OCI-LY7 (cell line): ENCODE measurements at regions not wholly inside any gene's neighbourhood (a gene's known extent, or its start where the extent isn't known, plus 50 kb on each side); places are given as distances from the start of the nearest gene placed in this dataset.

Experiments used
- BruUV-seq: library from RNA; stranded (reverse); fragments of 400-500 nt; replicated peaks from 2 replicates; lab custom pipeline; 2021; lab: Mats Ljungman, UMichigan
- CTCF ChIA-PET: fragments of 300-600 bp; sonication (Branson Sonifier 250); formaldehyde crosslinking; loops from one replicate; lab custom pipeline; 2022; ENCODE audit warnings: antibody characterized with exemption; ENCODE audit not compliant: unreplicated experiment; lab: Charles Lee
- POLR2A ChIA-PET: fragments of 300-600 bp; sonication (Branson Sonifier 250); formaldehyde crosslinking; loops from one replicate; lab custom pipeline; 2022; ENCODE audit warnings: antibody characterized with exemption; lab: Charles Lee
- DNase-seq: peaks from one replicate; pipeline ENCODE4 v3.0.0-alpha.2; 2015; ENCODE audit warnings: low spot score
- H2AFZ ChIP-seq: fragments of 200-600 bp; sonication (generic), shearing (Covaris generic); 2 replicates; pipeline ENCODE4 v1.6.1; 2014; ENCODE audit warnings: mild to moderate bottlenecking, antibody characterized with exemption, low read length, moderate library complexity
- H3K27ac ChIP-seq: fragments of 200-600 bp; sonication (generic); 2 replicates; pipeline ENCODE4 v1.5.1; 2014; ENCODE audit warnings: mixed run types, low read depth, mild to moderate bottlenecking, moderate library complexity, low read length, inconsistent platforms; ENCODE audit not compliant: poor library complexity, severe bottlenecking
- H3K36me3 ChIP-seq: fragments of 200-600 bp; sonication (generic); 2 replicates; pipeline ENCODE4 v1.6.1; 2014; ENCODE audit warnings: mild to moderate bottlenecking, antibody characterized with exemption, low read length, moderate library complexity, mixed read lengths; ENCODE audit not compliant: insufficient read depth
- H3K4me1 ChIP-seq: fragments of 200-600 bp; sonication (generic); 2 replicates; pipeline ENCODE4 v1.5.1; 2014; ENCODE audit warnings: mild to moderate bottlenecking, low read length; ENCODE audit not compliant: insufficient read depth, poor library complexity, severe bottlenecking
- H3K4me2 ChIP-seq: fragments of 200-600 bp; sonication (generic); 2 replicates; pipeline ENCODE4 v1.6.1; 2014; ENCODE audit warnings: mild to moderate bottlenecking, low read length
- H3K4me3 ChIP-seq: fragments of 200-600 bp; sonication (generic); 2 replicates; pipeline ENCODE4 v1.5.1; 2014; ENCODE audit warnings: mild to moderate bottlenecking, low read depth, low read length; ENCODE audit not compliant: poor library complexity, severe bottlenecking
- H3K79me2 ChIP-seq: fragments of 200-600 bp; sonication (generic); 2 replicates; pipeline ENCODE4 v1.6.1; 2016; ENCODE audit warnings: low read depth, mild to moderate bottlenecking, low read length, moderate library complexity, mixed read lengths; ENCODE audit not compliant: insufficient read depth
- H3K9me2 ChIP-seq: fragments of 200-600 bp; sonication (generic); 2 replicates; pipeline ENCODE4 v1.6.1; 2016; ENCODE audit warnings: mild to moderate bottlenecking, low read length, mixed read lengths; ENCODE audit not compliant: insufficient read depth
- H3K9me3 ChIP-seq: fragments of 200-600 bp; sonication (generic); 2 replicates; pipeline ENCODE4 v1.6.1; 2014; ENCODE audit warnings: mild to moderate bottlenecking, mixed run types, low read length, mixed read lengths
- H4K20me1 ChIP-seq: fragments of 200-600 bp; sonication (generic); 2 replicates; pipeline ENCODE4 v1.6.1; 2014; ENCODE audit warnings: mild to moderate bottlenecking, antibody characterized with exemption, low read length, moderate library complexity, mixed read lengths; ENCODE audit not compliant: insufficient read depth
- EZH2phosphoT487 ChIP-seq: fragments of 200-600 bp; sonication (generic); IDR thresholded peaks from 2 replicates; pipeline ENCODE4 v1.6.1; 2018; ENCODE audit warnings: low read depth, borderline replicate concordance, mild to moderate bottlenecking, mixed run types, antibody characterized with exemption, low read length, moderate library complexity, mixed read lengths
- intact Hi-C: fragments of 100-400 bp; cut with micrococcal nuclease; formaldehyde crosslinking; loops from one replicate; pipeline ENCODE4 v1.10.0; 2022; ENCODE audit not compliant: unreplicated experiment
- TF ChIP-seq, protein P1 (sequence below): fragments of 200-600 bp; sonication (generic); conservative IDR thresholded peaks from 2 replicates; pipeline ENCODE4 v1.5.1; 2014; ENCODE audit warnings: mild to moderate bottlenecking, antibody characterized with exemption, low read length, moderate library complexity, mixed read lengths

DNA sequence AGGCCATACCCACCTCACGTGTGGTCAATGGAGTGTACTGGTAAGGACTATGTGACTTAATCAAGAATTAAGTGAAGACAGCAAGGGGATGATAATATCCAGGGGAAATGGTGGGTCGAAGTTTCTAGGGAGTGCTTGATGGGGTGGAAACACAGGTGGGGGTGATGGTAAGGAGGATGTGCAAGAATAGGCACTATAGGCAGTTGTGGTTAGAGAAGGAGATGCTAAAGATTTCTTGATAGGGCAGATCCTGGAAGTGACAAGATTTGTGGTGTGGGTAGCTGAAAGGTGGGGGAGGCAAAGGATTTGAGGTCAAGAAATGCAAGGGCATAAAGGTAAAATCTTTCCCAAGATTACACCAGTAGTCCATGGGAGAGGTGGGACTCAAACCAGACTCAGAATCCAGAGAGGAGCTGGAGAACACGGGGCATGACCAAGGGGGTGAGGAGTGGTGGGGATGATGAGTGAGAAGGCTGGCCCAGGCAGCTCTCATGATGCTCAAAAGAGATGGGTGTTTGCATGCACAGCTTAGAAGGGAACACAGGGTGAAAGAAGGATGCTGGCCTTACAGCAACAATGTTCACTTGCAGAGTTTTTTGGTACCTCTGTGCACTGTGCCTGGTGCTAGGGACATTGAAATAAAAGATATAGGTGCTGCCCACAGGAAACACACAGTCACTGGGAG, 78.4 kb downstream of the CCR1 start:
- ChIA-PET POLR2A (no interaction called here), CTCF (interaction anchor here (0.6 kb wide), 1 partner anchor 1740 kb away, joined by 3 read pairs; no protein-coding TSS in a partner anchor)
- no peaks in the 10 kb centered on the region for H4K20me1 ChIP-seq
- H3K4me1 ChIP-seq = no peaks in the 10 kb centered on the region
- H3K9me2 ChIP-seq = no peaks in the 10 kb centered on the region
- no peak overlapping the region for H3K4me2 ChIP-seq
- no peak for DNase-seq
- H3K27ac ChIP-seq = no peak overlapping the region
- no TSS peak for BruUV-seq
- no peak overlapping the region for H2AFZ ChIP-seq
- no peaks in the 10 kb centered on the region for H3K36me3 ChIP-seq
- no peaks in the 10 kb centered on the region for H3K79me2 ChIP-seq
- intact Hi-C loops = no loop called here
- no peak overlapping the region for H3K4me3 ChIP-seq
- TF ChIP-seq, protein P1, sequence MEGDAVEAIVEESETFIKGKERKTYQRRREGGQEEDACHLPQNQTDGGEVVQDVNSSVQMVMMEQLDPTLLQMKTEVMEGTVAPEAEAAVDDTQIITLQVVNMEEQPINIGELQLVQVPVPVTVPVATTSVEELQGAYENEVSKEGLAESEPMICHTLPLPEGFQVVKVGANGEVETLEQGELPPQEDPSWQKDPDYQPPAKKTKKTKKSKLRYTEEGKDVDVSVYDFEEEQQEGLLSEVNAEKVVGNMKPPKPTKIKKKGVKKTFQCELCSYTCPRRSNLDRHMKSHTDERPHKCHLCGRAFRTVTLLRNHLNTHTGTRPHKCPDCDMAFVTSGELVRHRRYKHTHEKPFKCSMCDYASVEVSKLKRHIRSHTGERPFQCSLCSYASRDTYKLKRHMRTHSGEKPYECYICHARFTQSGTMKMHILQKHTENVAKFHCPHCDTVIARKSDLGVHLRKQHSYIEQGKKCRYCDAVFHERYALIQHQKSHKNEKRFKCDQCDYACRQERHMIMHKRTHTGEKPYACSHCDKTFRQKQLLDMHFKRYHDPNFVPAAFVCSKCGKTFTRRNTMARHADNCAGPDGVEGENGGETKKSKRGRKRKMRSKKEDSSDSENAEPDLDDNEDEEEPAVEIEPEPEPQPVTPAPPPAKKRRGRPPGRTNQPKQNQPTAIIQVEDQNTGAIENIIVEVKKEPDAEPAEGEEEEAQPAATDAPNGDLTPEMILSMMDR = no peak
- no peak for TF ChIP-seq EZH2phosphoT487
- H3K9me3 ChIP-seq = no peaks in the 10 kb centered on the region

DNA sequence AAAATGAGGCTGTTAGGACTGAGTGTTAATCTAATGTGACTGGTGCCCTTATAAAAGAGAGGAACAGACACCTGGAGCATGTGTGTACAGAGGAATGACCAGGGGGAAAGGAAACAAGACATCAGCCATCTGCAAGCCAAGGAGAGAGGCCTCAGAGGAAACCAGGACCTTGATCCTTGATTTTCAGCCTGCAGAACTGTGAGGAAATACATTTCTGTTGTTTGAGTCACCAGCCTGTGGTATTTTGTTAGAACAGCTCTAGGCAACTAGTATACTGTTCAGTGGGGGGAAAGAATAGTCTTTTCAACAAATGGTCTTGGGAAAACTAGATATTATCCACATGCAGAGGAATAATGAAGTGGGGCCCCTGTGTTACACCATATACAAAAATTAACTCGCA, 80.6 kb downstream of the CCR1 start:
- no peaks in the 10 kb centered on the region for H3K9me3 ChIP-seq
- TF ChIP-seq, protein P1 = no peak
- TF ChIP-seq EZH2phosphoT487 = no peak
- H3K9me2 ChIP-seq = no peaks in the 10 kb centered on the region
- intact Hi-C loops = no loop called here
- no peak overlapping the region for H3K4me3 ChIP-seq
- BruUV-seq = no TSS peak
- H3K79me2 ChIP-seq = no peaks in the 10 kb centered on the region
- no peak overlapping the region for H2AFZ ChIP-seq
- POLR2A ChIA-PET = no interaction called here
- no peaks in the 10 kb centered on the region for H4K20me1 ChIP-seq
- no peaks in the 10 kb centered on the region for H3K4me1 ChIP-seq
- no peak overlapping the region for H3K27ac ChIP-seq
- CTCF ChIA-PET = no interaction called here
- no peak for DNase-seq
- no peak overlapping the region for H3K4me2 ChIP-seq
- H3K36me3 ChIP-seq = no peaks in the 10 kb centered on the region
